ENCODE measurements at regions not wholly inside any gene's neighbourhood (a gene's known extent, or its start where the extent isn't known, plus 50 kb on each side); places are given as distances from the start of the nearest gene placed in this dataset.

DNA sequence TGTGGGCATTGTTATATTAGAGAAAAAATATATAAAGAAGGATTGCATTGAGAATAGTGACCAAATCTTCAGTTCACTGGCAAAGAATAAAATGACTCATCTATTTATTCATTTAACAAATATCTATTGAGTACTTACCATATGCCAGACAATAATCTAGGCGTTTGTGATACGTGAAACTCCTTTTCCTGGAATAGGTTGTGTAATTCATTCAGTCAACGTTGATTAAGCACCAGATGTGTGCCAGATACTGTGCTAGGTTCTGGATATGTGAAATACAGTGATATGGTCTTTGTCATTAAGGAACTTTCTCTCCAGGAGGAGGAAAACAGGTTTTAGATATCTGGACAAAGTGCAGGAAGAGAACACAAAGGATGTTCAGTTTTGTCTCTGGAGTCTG is 344.5 kb downstream of the RWDD3 start:
- no peak overlapping the region for H3K4me3 ChIP-seq (ENCODE audit: low read depth, low read length)
- DNase-seq (ENCODE audit: low read depth) = no peak
- H3K27me3 ChIP-seq (ENCODE audit: control insufficient read depth, insufficient read depth, low read length) = no peaks in the 10 kb centered on the region
- TF ChIP-seq, protein P1, sequence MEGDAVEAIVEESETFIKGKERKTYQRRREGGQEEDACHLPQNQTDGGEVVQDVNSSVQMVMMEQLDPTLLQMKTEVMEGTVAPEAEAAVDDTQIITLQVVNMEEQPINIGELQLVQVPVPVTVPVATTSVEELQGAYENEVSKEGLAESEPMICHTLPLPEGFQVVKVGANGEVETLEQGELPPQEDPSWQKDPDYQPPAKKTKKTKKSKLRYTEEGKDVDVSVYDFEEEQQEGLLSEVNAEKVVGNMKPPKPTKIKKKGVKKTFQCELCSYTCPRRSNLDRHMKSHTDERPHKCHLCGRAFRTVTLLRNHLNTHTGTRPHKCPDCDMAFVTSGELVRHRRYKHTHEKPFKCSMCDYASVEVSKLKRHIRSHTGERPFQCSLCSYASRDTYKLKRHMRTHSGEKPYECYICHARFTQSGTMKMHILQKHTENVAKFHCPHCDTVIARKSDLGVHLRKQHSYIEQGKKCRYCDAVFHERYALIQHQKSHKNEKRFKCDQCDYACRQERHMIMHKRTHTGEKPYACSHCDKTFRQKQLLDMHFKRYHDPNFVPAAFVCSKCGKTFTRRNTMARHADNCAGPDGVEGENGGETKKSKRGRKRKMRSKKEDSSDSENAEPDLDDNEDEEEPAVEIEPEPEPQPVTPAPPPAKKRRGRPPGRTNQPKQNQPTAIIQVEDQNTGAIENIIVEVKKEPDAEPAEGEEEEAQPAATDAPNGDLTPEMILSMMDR (IDR thresholded peaks at IDR 0.05; ENCODE audit: insufficient read depth, low read length, poor library complexity, severe bottlenecking) = no peak
- no peaks in the 10 kb centered on the region for H3K36me3 ChIP-seq (ENCODE audit: control insufficient read depth, insufficient read depth, low read length)

DNA sequence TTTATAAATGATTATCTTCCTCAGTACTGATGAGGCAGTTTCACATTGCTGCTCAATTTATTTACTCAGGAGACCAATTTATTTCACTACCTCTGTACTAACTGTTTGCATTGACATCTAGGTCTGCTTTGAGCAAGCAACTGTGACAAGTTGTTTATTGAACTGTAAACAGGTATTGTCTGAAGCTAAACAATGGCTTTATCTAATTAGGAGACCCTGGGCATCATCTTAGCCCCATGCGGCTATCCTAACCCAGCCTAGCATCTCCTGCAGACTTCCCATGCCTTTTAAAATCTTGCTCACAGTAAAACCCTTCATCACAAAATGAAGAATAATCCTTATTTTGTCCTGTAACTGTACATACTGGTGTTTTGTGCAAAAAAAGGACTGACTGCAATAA is 348.2 kb downstream of the RWDD3 start:
- TF ChIP-seq, protein P1 (IDR thresholded peaks at IDR 0.05; ENCODE audit: insufficient read depth, low read length, poor library complexity, severe bottlenecking) = no peak
- Histone ChIP-seq H3K4me3 (ENCODE audit: low read depth, low read length) (no peak overlapping the region), H3K36me3 (ENCODE audit: control insufficient read depth, insufficient read depth, low read length) (no peaks in the 10 kb centered on the region), H3K27me3 (ENCODE audit: control insufficient read depth, insufficient read depth, low read length) (no peaks in the 10 kb centered on the region)
- DNase-seq (ENCODE audit: low read depth) = no peak

DNA sequence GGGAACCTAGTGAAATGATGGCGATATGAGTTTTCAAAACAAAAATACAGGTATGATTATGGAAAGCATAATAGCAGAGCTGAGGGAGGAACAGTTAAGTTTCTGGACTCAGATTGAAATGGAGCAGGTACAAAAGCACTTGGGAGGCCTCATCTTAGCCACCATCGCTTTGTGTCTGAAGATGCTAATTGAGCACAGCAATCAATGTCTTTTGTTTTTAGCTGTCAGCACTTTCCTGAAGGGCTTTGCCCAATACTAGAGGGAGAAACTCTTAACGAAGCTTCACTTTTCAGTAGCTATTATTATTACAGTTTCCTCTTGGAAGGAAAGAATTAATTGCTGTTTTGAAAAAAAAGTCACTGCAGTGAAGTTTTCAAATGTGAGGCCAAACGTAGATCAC is 348.7 kb downstream of the RWDD3 start:
- DNase-seq (ENCODE audit: low read depth) = no peak
- Histone ChIP-seq H3K4me3 (ENCODE audit: low read depth, low read length) (no peak overlapping the region), H3K27me3 (ENCODE audit: control insufficient read depth, insufficient read depth, low read length) (no peaks in the 10 kb centered on the region), H3K36me3 (ENCODE audit: control insufficient read depth, insufficient read depth, low read length) (no peaks in the 10 kb centered on the region)
- TF ChIP-seq, protein P1 (IDR thresholded peaks at IDR 0.05; ENCODE audit: insufficient read depth, low read length, poor library complexity, severe bottlenecking) = no peak

DNA sequence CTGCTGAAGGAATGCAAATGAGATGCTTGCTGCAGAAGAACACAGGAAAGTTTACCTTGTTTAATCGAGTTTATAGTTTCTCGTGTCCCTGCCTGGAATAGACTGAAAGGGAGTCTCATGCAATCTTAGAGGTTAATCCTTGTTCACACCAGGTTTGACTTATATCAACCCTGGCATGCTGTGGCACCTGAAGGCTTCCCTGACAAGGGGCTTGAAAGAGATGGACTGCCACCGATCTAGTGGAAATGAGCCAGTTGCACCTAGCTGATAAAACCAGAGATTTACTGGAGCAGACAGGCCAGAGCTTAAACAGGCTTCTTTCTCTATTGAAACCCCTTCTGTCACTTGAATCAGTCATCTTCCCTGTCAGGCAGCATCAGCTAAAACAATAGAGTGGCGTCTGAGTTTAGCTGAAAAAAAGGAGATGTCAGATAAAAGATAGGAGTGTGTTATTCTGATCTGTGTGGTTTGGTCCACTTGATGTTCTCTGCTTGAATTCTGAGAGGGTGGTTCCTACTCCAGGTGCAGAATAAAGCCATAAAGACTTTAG is 349.7 kb downstream of the RWDD3 start:
- TF ChIP-seq, protein P1 (IDR thresholded peaks at IDR 0.05; ENCODE audit: insufficient read depth, low read length, poor library complexity, severe bottlenecking) = no peak
- no peaks in the 10 kb centered on the region for H3K27me3 ChIP-seq (ENCODE audit: control insufficient read depth, insufficient read depth, low read length)
- no peak overlapping the region for H3K4me3 ChIP-seq (ENCODE audit: low read depth, low read length)
- DNase-seq (ENCODE audit: low read depth) = no peak
- H3K36me3 ChIP-seq (ENCODE audit: control insufficient read depth, insufficient read depth, low read length) = no peaks in the 10 kb centered on the region

DNA sequence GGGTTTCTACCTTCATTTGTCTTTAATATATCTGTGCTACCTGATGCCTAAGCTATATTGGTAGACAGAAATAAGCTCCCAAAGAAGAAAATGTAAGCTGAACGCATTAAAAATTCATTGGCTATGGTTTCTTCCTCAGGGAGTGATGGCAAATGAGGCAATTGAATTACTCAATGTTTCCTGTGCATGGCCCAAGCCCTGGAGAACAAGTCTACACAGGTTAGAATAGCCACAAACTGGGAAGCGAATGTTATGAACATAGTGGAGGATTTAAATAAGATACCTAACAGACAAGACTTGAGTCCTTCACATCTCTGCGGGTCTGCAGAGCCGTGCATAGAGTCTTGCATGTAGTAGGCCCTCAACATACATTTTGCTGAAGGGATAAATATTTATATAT is 350.3 kb downstream of the RWDD3 start:
- TF ChIP-seq, protein P1 (IDR thresholded peaks at IDR 0.05; ENCODE audit: insufficient read depth, low read length, poor library complexity, severe bottlenecking) = no peak

DNA sequence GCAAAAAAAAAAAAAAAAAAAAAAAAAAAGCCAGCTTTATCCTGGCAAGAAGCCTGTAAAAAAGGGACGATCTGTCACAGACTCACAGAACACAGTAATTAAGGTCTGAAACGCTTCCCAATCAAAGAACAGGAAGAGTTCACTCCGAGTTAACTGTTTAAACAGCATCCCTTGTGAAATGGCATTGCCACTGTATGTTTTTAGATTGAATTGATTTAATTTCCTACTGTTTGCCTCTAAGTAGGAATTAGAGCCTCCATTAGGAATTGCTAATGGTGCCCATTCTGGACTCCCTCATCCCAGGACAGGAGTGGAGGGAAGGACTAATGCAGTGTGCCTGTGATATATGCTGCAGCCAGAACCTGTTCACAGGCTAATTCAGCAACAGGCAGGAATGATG is 370.8 kb downstream of the RWDD3 start:
- Histone ChIP-seq H3K4me3 (ENCODE audit: low read depth, low read length) (no peak overlapping the region), H3K27me3 (ENCODE audit: control insufficient read depth, insufficient read depth, low read length) (no peaks in the 10 kb centered on the region), H3K36me3 (ENCODE audit: control insufficient read depth, insufficient read depth, low read length) (no peaks in the 10 kb centered on the region)
- no peak for DNase-seq (ENCODE audit: low read depth)
- TF ChIP-seq, protein P1 (IDR thresholded peaks at IDR 0.05; ENCODE audit: insufficient read depth, low read length, poor library complexity, severe bottlenecking) = no peak

More for the DNA sequence above, 350.3 kb downstream of the RWDD3 start:
- Histone ChIP-seq H3K4me3 (ENCODE audit: low read depth, low read length) (no peak overlapping the region), H3K36me3 (ENCODE audit: control insufficient read depth, insufficient read depth, low read length) (no peaks in the 10 kb centered on the region), H3K27me3 (ENCODE audit: control insufficient read depth, insufficient read depth, low read length) (no peaks in the 10 kb centered on the region)
- DNase-seq (ENCODE audit: low read depth) = no peak
